ENCODE measurements at regions not wholly inside any gene's neighbourhood (a gene's known extent, or its start where the extent isn't known, plus 50 kb on each side); places are given as distances from the start of the nearest gene placed in this dataset.

DNA sequence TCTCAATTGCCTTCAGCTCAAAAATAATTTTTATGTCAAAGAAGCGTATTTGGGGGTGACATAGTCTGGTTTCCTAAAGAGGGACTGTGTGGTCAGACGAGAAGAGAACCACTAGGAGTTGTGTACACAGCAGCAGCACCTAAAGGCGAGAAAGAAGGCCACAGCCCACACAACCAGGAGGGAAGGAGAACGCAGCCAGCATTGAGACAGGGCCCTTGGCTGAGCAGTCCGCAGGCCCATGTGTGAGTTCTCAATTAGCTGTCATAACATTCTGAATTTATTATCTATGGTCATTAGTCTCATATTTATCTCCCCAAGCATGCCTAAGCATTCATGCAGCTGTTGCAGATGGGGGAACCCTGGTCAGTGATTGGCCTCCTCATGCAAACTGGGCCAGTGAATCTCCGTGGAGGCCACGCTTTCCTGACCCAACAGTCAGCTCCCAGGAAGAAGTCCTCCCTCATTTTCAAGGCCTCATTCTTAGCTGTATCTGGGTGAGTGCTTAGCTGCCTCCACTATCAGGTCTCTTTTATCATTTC lies 81.2 kb upstream of the ATF7IP start:
- TF ChIP-seq, protein P1, sequence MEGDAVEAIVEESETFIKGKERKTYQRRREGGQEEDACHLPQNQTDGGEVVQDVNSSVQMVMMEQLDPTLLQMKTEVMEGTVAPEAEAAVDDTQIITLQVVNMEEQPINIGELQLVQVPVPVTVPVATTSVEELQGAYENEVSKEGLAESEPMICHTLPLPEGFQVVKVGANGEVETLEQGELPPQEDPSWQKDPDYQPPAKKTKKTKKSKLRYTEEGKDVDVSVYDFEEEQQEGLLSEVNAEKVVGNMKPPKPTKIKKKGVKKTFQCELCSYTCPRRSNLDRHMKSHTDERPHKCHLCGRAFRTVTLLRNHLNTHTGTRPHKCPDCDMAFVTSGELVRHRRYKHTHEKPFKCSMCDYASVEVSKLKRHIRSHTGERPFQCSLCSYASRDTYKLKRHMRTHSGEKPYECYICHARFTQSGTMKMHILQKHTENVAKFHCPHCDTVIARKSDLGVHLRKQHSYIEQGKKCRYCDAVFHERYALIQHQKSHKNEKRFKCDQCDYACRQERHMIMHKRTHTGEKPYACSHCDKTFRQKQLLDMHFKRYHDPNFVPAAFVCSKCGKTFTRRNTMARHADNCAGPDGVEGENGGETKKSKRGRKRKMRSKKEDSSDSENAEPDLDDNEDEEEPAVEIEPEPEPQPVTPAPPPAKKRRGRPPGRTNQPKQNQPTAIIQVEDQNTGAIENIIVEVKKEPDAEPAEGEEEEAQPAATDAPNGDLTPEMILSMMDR (IDR thresholded peaks at IDR 0.05; ENCODE audit: borderline replicate concordance, extremely low read depth, insufficient read depth), result no peak
- no peak overlapping the region for H3K4me3 ChIP-seq (ENCODE audit: low read length in 3 of 3)
- no peak overlapping the region for H3K27ac ChIP-seq (ENCODE audit: low read depth in 2 of 2, low read length in 2 of 2)
- H3K9ac ChIP-seq (ENCODE audit: low read length in 3 of 3), result no peak overlapping the region
- H3K36me3 ChIP-seq (ENCODE audit: control insufficient read depth in 2 of 3, insufficient read depth in 3 of 3, low read length in 3 of 3), result no peaks in the 10 kb centered on the region
- H3K4me1 ChIP-seq (ENCODE audit: control insufficient read depth in 2 of 3, insufficient read depth in 2 of 3, low read depth in 1 of 3, low read length in 3 of 3), result peaks cover 0 to 6% (median 0%) of the 10 kb centered on the region in 3 donors
- no peaks in the 10 kb centered on the region for H3K27me3 ChIP-seq (ENCODE audit: control insufficient read depth, insufficient read depth, low read length)
- DNase-seq (peak; percentile 54 to 83 (median 79)), FAIRE-seq (no peak)
- peaks cover 0 to 2% (median 0%) of the 10 kb centered on the region in 3 donors for H3K9me3 ChIP-seq (ENCODE audit: control insufficient read depth in 2 of 3, insufficient read depth in 1 of 3, low read length in 3 of 3)
- intact Hi-C loops (cut with DNase I), result no loop called here

DNA sequence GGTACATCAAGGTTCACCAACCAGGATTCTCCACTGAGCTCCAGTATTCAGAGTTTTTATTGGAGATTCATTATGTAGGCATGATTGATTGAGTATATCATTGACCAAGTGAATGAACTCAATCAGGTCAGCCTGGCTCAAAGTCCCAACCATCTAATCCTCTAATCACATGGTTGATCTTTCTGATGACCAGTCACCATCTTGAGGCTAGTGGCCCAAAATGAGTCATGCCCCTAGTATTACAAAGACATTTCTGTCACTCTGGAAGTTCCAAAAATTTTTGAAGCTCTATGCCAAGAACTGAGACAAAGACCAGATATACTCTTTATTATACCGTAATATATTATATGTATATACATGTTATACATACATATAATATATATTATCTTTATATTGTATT lies 75.9 kb upstream of the ATF7IP start:
- TF ChIP-seq, protein P1 (IDR thresholded peaks at IDR 0.05; ENCODE audit: borderline replicate concordance, extremely low read depth, insufficient read depth), result no peak
- no peaks in the 10 kb centered on the region for H3K36me3 ChIP-seq (ENCODE audit: control insufficient read depth in 2 of 3, insufficient read depth in 3 of 3, low read length in 3 of 3)
- H3K27me3 ChIP-seq (ENCODE audit: control insufficient read depth, insufficient read depth, low read length), result no peaks in the 10 kb centered on the region
- intact Hi-C loops (cut with DNase I), result no loop called here
- no peak overlapping the region for H3K27ac ChIP-seq (ENCODE audit: low read depth in 2 of 2, low read length in 2 of 2)
- FAIRE-seq (no peak), DNase-seq (no peak)
- no peak overlapping the region for H3K4me3 ChIP-seq (ENCODE audit: low read length in 3 of 3)
- H3K4me1 ChIP-seq (ENCODE audit: control insufficient read depth in 2 of 3, insufficient read depth in 2 of 3, low read depth in 1 of 3, low read length in 3 of 3), result no peaks in the 10 kb centered on the region
- H3K9ac ChIP-seq (ENCODE audit: low read length in 3 of 3), result no peak overlapping the region
- H3K9me3 ChIP-seq (ENCODE audit: control insufficient read depth in 2 of 3, insufficient read depth in 1 of 3, low read length in 3 of 3), result peaks cover 0 to 6% (median 0%) of the 10 kb centered on the region in 3 donors

DNA sequence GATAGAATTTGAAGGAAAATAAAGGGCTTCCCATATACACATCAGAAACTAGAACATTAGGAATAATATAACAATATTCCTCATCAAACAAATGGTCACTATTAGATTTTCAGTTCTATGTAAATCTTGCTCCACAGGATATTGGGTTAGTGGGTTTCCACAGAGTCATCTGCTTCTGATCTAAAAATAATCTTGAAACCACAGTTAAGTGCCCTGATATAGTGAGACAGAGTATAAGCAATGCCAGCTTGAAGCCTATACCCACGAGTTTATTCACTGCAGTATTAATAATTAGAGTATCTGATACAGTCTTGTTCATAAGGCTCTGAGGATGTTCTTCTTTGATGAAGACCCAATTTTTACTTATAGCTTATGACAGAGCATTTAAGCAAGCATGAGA lies 74.5 kb upstream of the ATF7IP start:
- Histone ChIP-seq H3K9ac (ENCODE audit: low read length in 3 of 3) (no peak overlapping the region), H3K4me1 (ENCODE audit: control insufficient read depth in 2 of 3, insufficient read depth in 2 of 3, low read depth in 1 of 3, low read length in 3 of 3) (no peaks in the 10 kb centered on the region), H3K27me3 (ENCODE audit: control insufficient read depth, insufficient read depth, low read length) (no peaks in the 10 kb centered on the region), H3K36me3 (ENCODE audit: control insufficient read depth in 2 of 3, insufficient read depth in 3 of 3, low read length in 3 of 3) (no peaks in the 10 kb centered on the region), H3K27ac (ENCODE audit: low read depth in 2 of 2, low read length in 2 of 2) (no peak overlapping the region), H3K9me3 (ENCODE audit: control insufficient read depth in 2 of 3, insufficient read depth in 1 of 3, low read length in 3 of 3) (peaks cover 0 to 6% (median 0%) of the 10 kb centered on the region in 3 donors), H3K4me3 (ENCODE audit: low read length in 3 of 3) (no peak overlapping the region)
- TF ChIP-seq, protein P1 (IDR thresholded peaks at IDR 0.05; ENCODE audit: borderline replicate concordance, extremely low read depth, insufficient read depth), result no peak
- intact Hi-C loops (cut with DNase I), result no loop called here
- no peak for FAIRE-seq
- DNase-seq, result no peak

DNA sequence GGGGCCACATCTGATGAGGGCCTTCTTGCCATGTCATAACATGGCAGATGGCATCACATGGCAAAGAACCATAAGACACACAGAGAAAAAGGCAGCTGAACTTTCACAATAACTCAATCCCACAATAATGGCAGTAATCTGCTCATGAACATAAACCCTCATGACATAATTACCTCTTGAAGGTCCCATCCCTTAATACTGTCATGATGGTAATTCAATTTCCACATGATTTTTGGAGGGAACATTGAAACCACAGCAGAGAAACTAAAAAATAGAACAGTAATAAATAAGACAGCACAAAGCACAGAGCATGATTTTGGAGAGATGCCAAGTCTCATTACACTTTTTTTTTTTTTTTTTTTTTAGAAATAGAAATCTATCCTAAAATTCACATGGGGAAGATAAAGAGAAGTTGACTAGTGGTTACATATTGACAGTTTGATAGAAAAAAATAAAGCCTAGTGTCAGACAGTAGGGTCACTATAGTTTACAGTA lies 61.8 kb upstream of the ATF7IP start:
- Histone ChIP-seq H3K9ac (ENCODE audit: low read length in 3 of 3) (no peak overlapping the region), H3K4me1 (ENCODE audit: control insufficient read depth in 2 of 3, insufficient read depth in 2 of 3, low read depth in 1 of 3, low read length in 3 of 3) (no peaks in the 10 kb centered on the region), H3K27me3 (ENCODE audit: control insufficient read depth, insufficient read depth, low read length) (no peaks in the 10 kb centered on the region), H3K27ac (ENCODE audit: low read depth in 2 of 2, low read length in 2 of 2) (no peak overlapping the region), H3K36me3 (ENCODE audit: control insufficient read depth in 2 of 3, insufficient read depth in 3 of 3, low read length in 3 of 3) (no peaks in the 10 kb centered on the region), H3K9me3 (ENCODE audit: control insufficient read depth in 2 of 3, insufficient read depth in 1 of 3, low read length in 3 of 3) (no peaks in the 10 kb centered on the region), H3K4me3 (ENCODE audit: low read length in 3 of 3) (no peak overlapping the region)
- DNase-seq (no peak), FAIRE-seq (no peak)
- TF ChIP-seq, protein P1 (IDR thresholded peaks at IDR 0.05; ENCODE audit: borderline replicate concordance, extremely low read depth, insufficient read depth), result no peak
- intact Hi-C loops (cut with DNase I), result no loop called here
